ENCODE measurements at regions not wholly inside any gene's neighbourhood (a gene's known extent, or its start where the extent isn't known, plus 50 kb on each side); places are given as distances from the start of the nearest gene placed in this dataset.

- no peak for DNase-seq
- Histone ChIP-seq H3K27me3 (replicated peaks in 1 of 7) (no peaks in the 10 kb centered on the region), H3K27ac (peak overlapping the region in 1 of 8 donors; percentile 15), H3K9me3 (no peaks in the 10 kb centered on the region), H3K4me3 (no peak overlapping the region), H3K36me3 (no peaks in the 10 kb centered on the region), H3K4me1 (peaks cover 0 to 15% (median 0%) of the 10 kb centered on the region in 6 donors)
- intact Hi-C loops (cut with DNase I; ENCODE audit: low total_unique reads) = no loop called here
- WGBS, 5 donors = 65 to 85% (median 71%) methylated on average over 6 of the region's 6 CpGs
- TF ChIP-seq CTCF (IDR thresholded peaks at IDR 0.05 in 8 of 11, conservative IDR thresholded peaks at IDR 0.05 in 3 of 11) = no peak
- TF ChIP-seq POLR2A (IDR thresholded peaks at IDR 0.05) = no peak
- TF ChIP-seq POLR2AphosphoS5 (IDR thresholded peaks at IDR 0.05) = no peak
Observed at GRCh38 chr11:130775306-130776060, 140.8 kb downstream of the SNX19 start.

- H3K4me3 ChIP-seq = no peak overlapping the region
- TF ChIP-seq POLR2A (IDR thresholded peaks at IDR 0.05) (no peak), CTCF (IDR thresholded peaks at IDR 0.05 in 8 of 11, conservative IDR thresholded peaks at IDR 0.05 in 3 of 11) (no peak)
- H3K27ac ChIP-seq = peak overlapping the region in 1 of 8 donors; percentile 15
- no peaks in the 10 kb centered on the region for H3K36me3 ChIP-seq
- H3K4me1 ChIP-seq = peaks cover 0 to 15% (median 0%) of the 10 kb centered on the region in 6 donors
- no peaks in the 10 kb centered on the region for H3K27me3 ChIP-seq (replicated peaks in 1 of 7)
- DNase-seq = no peak
- intact Hi-C loops (cut with DNase I; ENCODE audit: low total_unique reads) = no loop called here
- no peaks in the 10 kb centered on the region for H3K9me3 ChIP-seq
Observed at GRCh38 chr11:130776061-130776419, 140.2 kb downstream of the SNX19 start.

- H3K4me1 ChIP-seq = peaks cover 0 to 15% (median 0%) of the 10 kb centered on the region in 6 donors
- intact Hi-C loops (cut with DNase I; ENCODE audit: low total_unique reads) = no loop called here
- no peaks in the 10 kb centered on the region for H3K36me3 ChIP-seq
- TF ChIP-seq CTCF (IDR thresholded peaks at IDR 0.05 in 8 of 11, conservative IDR thresholded peaks at IDR 0.05 in 3 of 11) (no peak), POLR2AphosphoS5 (IDR thresholded peaks at IDR 0.05) (no peak), POLR2A (IDR thresholded peaks at IDR 0.05) (no peak)
- 87 to 95% (median 92%) methylated on average over 14 to 15 of the region's 15 CpGs for WGBS, 5 donors
- H3K27ac ChIP-seq = no peak overlapping the region
- H3K4me3 ChIP-seq = no peak overlapping the region
- H3K9me3 ChIP-seq = no peaks in the 10 kb centered on the region
- DNase-seq = no peak
- H3K27me3 ChIP-seq (replicated peaks in 1 of 7) = no peaks in the 10 kb centered on the region
Observed at GRCh38 chr11:130778026-130778425, 138.3 kb downstream of the SNX19 start.

- no peak for TF ChIP-seq CTCF (IDR thresholded peaks at IDR 0.05 in 8 of 11, conservative IDR thresholded peaks at IDR 0.05 in 3 of 11)
- no peak for TF ChIP-seq POLR2AphosphoS5 (IDR thresholded peaks at IDR 0.05)
- no peak for TF ChIP-seq POLR2A (IDR thresholded peaks at IDR 0.05)
- Histone ChIP-seq H3K36me3 (no peaks in the 10 kb centered on the region), H3K27me3 (replicated peaks in 1 of 7) (no peaks in the 10 kb centered on the region), H3K27ac (no peak overlapping the region), H3K4me1 (peaks cover 0 to 15% (median 0%) of the 10 kb centered on the region in 6 donors), H3K9me3 (no peaks in the 10 kb centered on the region), H3K4me3 (no peak overlapping the region)
- DNase-seq = no peak
- intact Hi-C loops (cut with DNase I; ENCODE audit: low total_unique reads) = no loop called here
Observed at GRCh38 chr11:130778705-130779104, 137.6 kb downstream of the SNX19 start.

All from spleen (tissue), 11 donors.